Mammary epithelial cell (primary cell): ENCODE measurements at regions not wholly inside any gene's neighbourhood (a gene's known extent, or its start where the extent isn't known, plus 50 kb on each side); places are given as distances from the start of the nearest gene placed in this dataset.

Experiments
- EZH2 ChIP-seq: IDR thresholded peaks from 2 replicates; pipeline ENCODE4 v1.6.1; 2012; ENCODE audit warnings: low read length, inconsistent platforms, borderline replicate concordance
- TF ChIP-seq, protein P1 (sequence below), 2 donors: IDR thresholded peaks in 1 of 2; conservative IDR thresholded peaks in 1 of 2; 2 replicates each; pipeline ENCODE4 v1.5.1; 2011 to 2012; ENCODE audit warnings: inconsistent platforms in 2 of 2, low read length in 2 of 2, mild to moderate bottlenecking in 2 of 2, control low read depth in 1 of 2, low read depth in 1 of 2; ENCODE audit not compliant: insufficient read depth in 1 of 2; ENCODE audit errors: extremely low read depth in 1 of 2

DNA sequence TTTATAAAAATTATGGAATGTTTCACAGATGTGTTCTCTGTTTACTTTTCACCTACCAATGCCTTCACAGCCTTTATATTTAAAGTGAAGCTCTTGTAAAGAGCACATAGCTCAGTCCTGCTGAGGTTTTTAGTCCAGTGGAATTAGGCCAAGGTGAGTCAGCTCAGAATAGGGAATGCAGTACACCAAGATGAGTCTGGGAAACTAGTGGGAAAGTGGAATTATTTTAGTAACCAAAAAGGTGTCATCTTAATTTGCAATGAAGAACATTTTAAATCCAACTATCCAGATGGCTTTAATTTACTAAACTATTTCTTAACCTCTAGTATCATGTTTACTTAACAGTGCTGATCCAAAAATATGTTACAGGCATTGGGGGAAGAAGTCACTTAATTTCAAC, 236.3 kb upstream of the CTBP2 start:
- TF ChIP-seq, protein P1, sequence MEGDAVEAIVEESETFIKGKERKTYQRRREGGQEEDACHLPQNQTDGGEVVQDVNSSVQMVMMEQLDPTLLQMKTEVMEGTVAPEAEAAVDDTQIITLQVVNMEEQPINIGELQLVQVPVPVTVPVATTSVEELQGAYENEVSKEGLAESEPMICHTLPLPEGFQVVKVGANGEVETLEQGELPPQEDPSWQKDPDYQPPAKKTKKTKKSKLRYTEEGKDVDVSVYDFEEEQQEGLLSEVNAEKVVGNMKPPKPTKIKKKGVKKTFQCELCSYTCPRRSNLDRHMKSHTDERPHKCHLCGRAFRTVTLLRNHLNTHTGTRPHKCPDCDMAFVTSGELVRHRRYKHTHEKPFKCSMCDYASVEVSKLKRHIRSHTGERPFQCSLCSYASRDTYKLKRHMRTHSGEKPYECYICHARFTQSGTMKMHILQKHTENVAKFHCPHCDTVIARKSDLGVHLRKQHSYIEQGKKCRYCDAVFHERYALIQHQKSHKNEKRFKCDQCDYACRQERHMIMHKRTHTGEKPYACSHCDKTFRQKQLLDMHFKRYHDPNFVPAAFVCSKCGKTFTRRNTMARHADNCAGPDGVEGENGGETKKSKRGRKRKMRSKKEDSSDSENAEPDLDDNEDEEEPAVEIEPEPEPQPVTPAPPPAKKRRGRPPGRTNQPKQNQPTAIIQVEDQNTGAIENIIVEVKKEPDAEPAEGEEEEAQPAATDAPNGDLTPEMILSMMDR (conservative IDR thresholded peaks at IDR 0.05 in 1 of 2, IDR thresholded peaks at IDR 0.05 in 1 of 2; ENCODE audit: extremely low read depth in 1 of 2, insufficient read depth in 1 of 2, low read depth in 1 of 2, low read length in 2 of 2): no peak
- no peak for TF ChIP-seq EZH2
